K562 (cell line): ENCODE measurements at regions not wholly inside any gene's neighbourhood (a gene's known extent, or its start where the extent isn't known, plus 50 kb on each side); places are given as distances from the start of the nearest gene placed in this dataset.

ENCODE experiments used
- ATAC-seq: fragments of 200-7000 bp; cut with Tn5 transposase; 3 replicates; pipeline ENCODE4 v1.9.1; 2020; ENCODE audit warnings: moderate library complexity
- BruUV-seq: library from RNA; stranded (reverse); fragments of 400-500 nt; replicated peaks from 2 replicates; lab custom pipeline; 2021; lab: Mats Ljungman, UMichigan
- CTCF ChIA-PET: fragments of 300-600 bp; formaldehyde crosslinking; extraction: SDS; loops from one replicate; lab custom pipeline; 2021; ENCODE audit warnings: low intra/inter-chr PET ratio; lab: Yijun Ruan, JAX
- POLR2A ChIA-PET: fragments of 300-600, 350-650 bp; sonication (Branson Sonifier 250); formaldehyde crosslinking; extraction: SDS; loops from one replicate; lab custom pipeline; 2021; ENCODE audit warnings: antibody characterized with exemption, inconsistent platforms; lab: Yijun Ruan, JAX
- DNase-seq, 4 experiments: peaks; one replicate each; pipeline versions ENCODE4 v3.0.0 to v3.0.0-alpha.2; 2011 to 2018; ENCODE audit warnings: low spot score in 3 of 4, mixed read lengths in 3 of 4; ENCODE audit errors: extremely low read depth in 1 of 4
- FAIRE-seq: peaks from 2 replicates; lab custom pipeline; 2011; peaks lifted over from hg19 to GRCh38; lab: Jason Lieb, UNC
- H2AFZ ChIP-seq: 2 replicates; pipeline ENCODE4 v1.6.0; 2011; ENCODE audit warnings: low read depth, low read length, control low read depth, inconsistent platforms
- H3K27ac ChIP-seq: fragments of 200-600 bp; 3 replicates; pipeline ENCODE4 v1.8.0; 2011; ENCODE audit warnings: low read depth, mild to moderate bottlenecking, control low read depth, inconsistent platforms, low read length, moderate library complexity, mixed read lengths; ENCODE audit errors: extremely low read depth
- H3K27me3 ChIP-seq, 2 experiments: fragments of 300-600 bp in 1 of 2; 2 replicates in 1 of 2; 3 replicates in 1 of 2; pipeline versions ENCODE4 v1.6.0 to v1.8.0; 2011; ENCODE audit warnings: inconsistent platforms in 2 of 2, low read length in 2 of 2, mild to moderate bottlenecking in 1 of 2, mixed read lengths in 1 of 2, moderate library complexity in 1 of 2; ENCODE audit not compliant: control insufficient read depth in 2 of 2, insufficient read depth in 2 of 2
- H3K36me3 ChIP-seq: fragments of 300-600 bp; 3 replicates; pipeline ENCODE4 v1.8.0; 2011; ENCODE audit warnings: mild to moderate bottlenecking, low read length, inconsistent platforms; ENCODE audit not compliant: control insufficient read depth, insufficient read depth
- H3K4me1 ChIP-seq, 2 experiments: fragments of 200-600 bp in 1 of 2; replicated peaks in 1 of 2; 2 replicates in 1 of 2; 3 replicates in 1 of 2; pipeline versions ENCODE4 v1.5.1 to v1.8.0; 2011; ENCODE audit warnings: inconsistent platforms in 2 of 2, low read length in 2 of 2, mild to moderate bottlenecking in 1 of 2, mixed read lengths in 1 of 2, moderate library complexity in 1 of 2; ENCODE audit not compliant: control insufficient read depth in 2 of 2, insufficient read depth in 2 of 2
- H3K4me2 ChIP-seq: 2 replicates; pipeline ENCODE4 v1.6.1; 2011; ENCODE audit warnings: low read length, control low read depth, inconsistent platforms, mixed read lengths; ENCODE audit not compliant: insufficient read depth
- H3K4me3 ChIP-seq: fragments of 200-600 bp; sonication (generic), shearing (Covaris generic); 2 replicates; pipeline ENCODE4 v1.5.1; 2016; ENCODE audit warnings: control low read depth, inconsistent platforms
- H3K79me2 ChIP-seq: fragments of 200-600 bp; 3 replicates; pipeline ENCODE4 v1.8.0; 2011; ENCODE audit warnings: low read length, inconsistent platforms; ENCODE audit not compliant: control insufficient read depth, insufficient read depth
- H3K9ac ChIP-seq, 2 experiments: 2 replicates each; pipeline versions ENCODE4 v1.6.0 to v1.6.1; 2011; ENCODE audit warnings: low read depth in 2 of 2, low read length in 2 of 2, control low read depth in 1 of 2, inconsistent platforms in 1 of 2, mild to moderate bottlenecking in 1 of 2, mixed read lengths in 1 of 2; ENCODE audit not compliant: insufficient read depth in 1 of 2
- H3K9me1 ChIP-seq: one replicate; pipeline ENCODE4 v1.6.0; 2011; ENCODE audit warnings: inconsistent platforms, mild to moderate bottlenecking, low read length, moderate library complexity; ENCODE audit not compliant: control insufficient read depth, insufficient read depth
- H3K9me3 ChIP-seq: replicated peaks from 2 replicates; pipeline ENCODE4 v1.5.1; 2011; ENCODE audit warnings: low read depth, low read length, inconsistent platforms; ENCODE audit not compliant: control insufficient read depth, insufficient read depth
- H4K20me1 ChIP-seq: replicated peaks from 2 replicates; pipeline ENCODE4 v1.6.1; 2011; ENCODE audit warnings: low read length, inconsistent platforms, mixed read lengths; ENCODE audit not compliant: control insufficient read depth, insufficient read depth
- BACH1 ChIP-seq: fragments of 200-800 bp; sonication (Bioruptor generic); IDR thresholded peaks from 2 replicates; pipeline ENCODE4 v1.6.1; 2016; ENCODE audit warnings: missing genetic modification characterization, missing compliant biosample characterization
- BCOR ChIP-seq: fragments of 450-650 bp; IDR thresholded peaks from 2 replicates; pipeline ENCODE4 v1.6.1; 2016
- HDAC2 ChIP-seq: fragments of 450-650 bp; IDR thresholded peaks from 2 replicates; pipeline ENCODE4 v1.6.1; 2016; ENCODE audit warnings: mild to moderate bottlenecking
- LARP7 ChIP-seq: fragments of 450-650 bp; IDR thresholded peaks from 2 replicates; pipeline ENCODE4 v1.6.1; 2016
- MCM7 ChIP-seq, 2 experiments: fragments of 450-650 bp; IDR thresholded peaks; 2 replicates each; pipeline ENCODE4 v1.6.1; 2016 to 2018
- PTTG1 ChIP-seq: fragments of 450-650 bp; IDR thresholded peaks from 2 replicates; pipeline ENCODE4 v1.6.1; 2016; ENCODE audit warnings: low read depth, mild to moderate bottlenecking, missing genetic modification characterization, missing compliant biosample characterization
- SIRT6 ChIP-seq: IDR thresholded peaks from one replicate; pipeline ENCODE4 v1.6.1; 2012; ENCODE audit warnings: low read depth, mild to moderate bottlenecking, control low read depth, inconsistent platforms, low read length, moderate library complexity
- SMC3 ChIP-seq: conservative IDR thresholded peaks from 2 replicates; pipeline ENCODE4 v1.6.1; 2011; ENCODE audit warnings: low read depth, low read length, improper control_type of control experiment; ENCODE audit not compliant: insufficient read depth
- TAF1 ChIP-seq: IDR thresholded peaks from 2 replicates; pipeline ENCODE4 v1.6.1; 2011; ENCODE audit warnings: mild to moderate bottlenecking, low read length, moderate library complexity; ENCODE audit not compliant: insufficient read depth, control insufficient read depth, severe bottlenecking; ENCODE audit errors: extremely low read depth
- TFAM ChIP-seq: fragments of 250-450 bp; sonication (Bioruptor Pico); conservative IDR thresholded peaks from 2 replicates; pipeline ENCODE4 v1.5.0; 2021; ENCODE audit warnings: mild to moderate bottlenecking, moderate library complexity
- TGIF2 ChIP-seq: sonication (generic); formaldehyde crosslinking; IDR thresholded peaks from 2 replicates; pipeline ENCODE4 v1.8.1; 2022; ENCODE audit warnings: mild to moderate bottlenecking, missing genetic modification reagents, moderate library complexity
- ZNF507 ChIP-seq: conservative IDR thresholded peaks from 2 replicates; pipeline ENCODE4 v1.6.1; 2017; ENCODE audit warnings: missing genetic modification characterization, missing compliant biosample characterization
- WGBS: fragments of 100-300 bp; shearing (Covaris generic); methylation state at CpG from one replicate; pipeline ENCODE4 v1.1.6; 2016; ENCODE audit warnings: low coverage, mixed read lengths; ENCODE audit not compliant: insufficient coverage; ENCODE audit errors: missing lambda C conversion rate; 5-methylcytosine and 5-hydroxymethylcytosine counted together
- in situ Hi-C: fragments of 300-500 bp; cut with MboI; formaldehyde crosslinking; loops from 4 replicates; pipeline ENCODE4 v1.15.0; 2018; ENCODE audit warnings: inconsistent platforms, mixed read lengths
- intact Hi-C: fragments of 100-400 bp; cut with micrococcal nuclease; formaldehyde crosslinking; loops from 2 replicates; pipeline ENCODE4 v1.14.2; 2022
- TF ChIP-seq, protein P1 (sequence below), 2 experiments: IDR thresholded peaks; 2 replicates each; pipeline ENCODE4 v1.6.1; 2012; ENCODE audit warnings: improper control_type of control experiment in 2 of 2, low read depth in 2 of 2, low read length in 2 of 2, borderline replicate concordance in 1 of 2

DNA sequence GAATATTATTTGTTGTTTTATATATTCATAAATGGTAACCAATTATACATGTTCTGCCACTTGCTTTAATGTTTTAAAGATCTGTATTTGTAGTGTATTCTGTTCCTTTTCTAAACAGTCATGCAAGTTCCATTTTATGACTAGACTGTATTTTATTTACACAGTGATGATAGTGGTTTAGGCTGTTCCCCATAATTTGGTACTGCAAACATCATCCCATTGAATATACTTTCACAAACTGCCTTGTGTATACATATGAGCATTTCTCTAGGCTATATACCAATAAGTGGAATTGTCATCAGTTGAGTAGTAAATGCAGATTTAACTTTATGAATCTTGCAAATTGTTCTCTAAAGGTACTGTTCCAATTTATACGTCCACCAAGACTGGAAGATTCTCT lies 738.0 kb downstream of the EPHA7 start:
- Histone ChIP-seq H3K79me2 (no peaks in the 10 kb centered on the region), H3K4me2 (no peak overlapping the region), H2AFZ (no peak overlapping the region), H4K20me1 (no peaks in the 10 kb centered on the region)
- no peak for DNase-seq
- no peak for TF ChIP-seq SIRT6
- no peak for TF ChIP-seq TFAM (CRISPR knock-in tag)
- TF ChIP-seq TGIF2 (CRISPR knock-in tag): no peak
- TF ChIP-seq SMC3: no peak
- TF ChIP-seq HDAC2: no peak
- TF ChIP-seq ZNF507 (tag): no peak
- no peak for TF ChIP-seq TAF1
- TF ChIP-seq BACH1: no peak
- no peak for TF ChIP-seq PTTG1
- TF ChIP-seq MCM7 (IDR thresholded peaks at IDR 0.05): no peak
- TF ChIP-seq BCOR: no peak
- no peak for TF ChIP-seq LARP7
- TF ChIP-seq, protein P1, sequence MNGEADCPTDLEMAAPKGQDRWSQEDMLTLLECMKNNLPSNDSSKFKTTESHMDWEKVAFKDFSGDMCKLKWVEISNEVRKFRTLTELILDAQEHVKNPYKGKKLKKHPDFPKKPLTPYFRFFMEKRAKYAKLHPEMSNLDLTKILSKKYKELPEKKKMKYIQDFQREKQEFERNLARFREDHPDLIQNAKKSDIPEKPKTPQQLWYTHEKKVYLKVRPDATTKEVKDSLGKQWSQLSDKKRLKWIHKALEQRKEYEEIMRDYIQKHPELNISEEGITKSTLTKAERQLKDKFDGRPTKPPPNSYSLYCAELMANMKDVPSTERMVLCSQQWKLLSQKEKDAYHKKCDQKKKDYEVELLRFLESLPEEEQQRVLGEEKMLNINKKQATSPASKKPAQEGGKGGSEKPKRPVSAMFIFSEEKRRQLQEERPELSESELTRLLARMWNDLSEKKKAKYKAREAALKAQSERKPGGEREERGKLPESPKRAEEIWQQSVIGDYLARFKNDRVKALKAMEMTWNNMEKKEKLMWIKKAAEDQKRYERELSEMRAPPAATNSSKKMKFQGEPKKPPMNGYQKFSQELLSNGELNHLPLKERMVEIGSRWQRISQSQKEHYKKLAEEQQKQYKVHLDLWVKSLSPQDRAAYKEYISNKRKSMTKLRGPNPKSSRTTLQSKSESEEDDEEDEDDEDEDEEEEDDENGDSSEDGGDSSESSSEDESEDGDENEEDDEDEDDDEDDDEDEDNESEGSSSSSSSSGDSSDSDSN (IDR thresholded peaks at IDR 0.05; ENCODE audit: borderline replicate concordance in 1 of 2, low read depth in 2 of 2, low read length in 2 of 2): no peak
- TF ChIP-seq, all 486 proteins: peak for 0
- H3K9ac ChIP-seq: no peak overlapping the region
- no peaks in the 10 kb centered on the region for H3K4me1 ChIP-seq
- FAIRE-seq (no peak), ATAC-seq (no peak)
- no peaks in the 10 kb centered on the region for H3K27me3 ChIP-seq
- WGBS: 5% methylated on average over 1 of the region's 1 CpG
- POLR2A ChIA-PET: no interaction called here
- CTCF ChIA-PET: no interaction called here
- in situ Hi-C loops (no loop called here), intact Hi-C loops (no loop called here)
- no peaks in the 10 kb centered on the region for H3K9me3 ChIP-seq
- H3K36me3 ChIP-seq: no peaks in the 10 kb centered on the region
- BruUV-seq: no TSS peak
- H3K4me3 ChIP-seq: no peak overlapping the region
- no peaks in the 10 kb centered on the region for H3K9me1 ChIP-seq
- no peak overlapping the region for H3K27ac ChIP-seq
